ENCODE measurements at regions not wholly inside any gene's neighbourhood (a gene's known extent, or its start where the extent isn't known, plus 50 kb on each side); places are given as distances from the start of the nearest gene placed in this dataset.

- TF ChIP-seq CTCF (IDR thresholded peaks at IDR 0.05; ENCODE audit: low read depth, low read length), result no peak
- TF ChIP-seq EZH2phosphoT487 (IDR thresholded peaks at IDR 0.05; ENCODE audit: low read depth), result no peak
Observed at GRCh38 chr12:84272324-84272723, 640.3 kb downstream of the SLC6A15 start.
